OCI-LY7 (cell line): ENCODE measurements at regions not wholly inside any gene's neighbourhood (a gene's known extent, or its start where the extent isn't known, plus 50 kb on each side); places are given as distances from the start of the nearest gene placed in this dataset.

Experiments used
- BruUV-seq: library from RNA; stranded (reverse); fragments of 400-500 nt; replicated peaks from 2 replicates; lab custom pipeline; 2021; lab: Mats Ljungman, UMichigan
- CTCF ChIA-PET: fragments of 300-600 bp; sonication (Branson Sonifier 250); formaldehyde crosslinking; loops from one replicate; lab custom pipeline; 2022; ENCODE audit warnings: antibody characterized with exemption; ENCODE audit not compliant: unreplicated experiment; lab: Charles Lee
- POLR2A ChIA-PET: fragments of 300-600 bp; sonication (Branson Sonifier 250); formaldehyde crosslinking; loops from one replicate; lab custom pipeline; 2022; ENCODE audit warnings: antibody characterized with exemption; lab: Charles Lee
- DNase-seq: peaks from one replicate; pipeline ENCODE4 v3.0.0-alpha.2; 2015; ENCODE audit warnings: low spot score
- H2AFZ ChIP-seq: fragments of 200-600 bp; sonication (generic), shearing (Covaris generic); 2 replicates; pipeline ENCODE4 v1.6.1; 2014; ENCODE audit warnings: mild to moderate bottlenecking, antibody characterized with exemption, low read length, moderate library complexity
- H3K27ac ChIP-seq: fragments of 200-600 bp; sonication (generic); 2 replicates; pipeline ENCODE4 v1.5.1; 2014; ENCODE audit warnings: mixed run types, low read depth, mild to moderate bottlenecking, moderate library complexity, low read length, inconsistent platforms; ENCODE audit not compliant: poor library complexity, severe bottlenecking
- H3K36me3 ChIP-seq: fragments of 200-600 bp; sonication (generic); 2 replicates; pipeline ENCODE4 v1.6.1; 2014; ENCODE audit warnings: mild to moderate bottlenecking, antibody characterized with exemption, low read length, moderate library complexity, mixed read lengths; ENCODE audit not compliant: insufficient read depth
- H3K4me1 ChIP-seq: fragments of 200-600 bp; sonication (generic); 2 replicates; pipeline ENCODE4 v1.5.1; 2014; ENCODE audit warnings: mild to moderate bottlenecking, low read length; ENCODE audit not compliant: insufficient read depth, poor library complexity, severe bottlenecking
- H3K4me2 ChIP-seq: fragments of 200-600 bp; sonication (generic); 2 replicates; pipeline ENCODE4 v1.6.1; 2014; ENCODE audit warnings: mild to moderate bottlenecking, low read length
- H3K4me3 ChIP-seq: fragments of 200-600 bp; sonication (generic); 2 replicates; pipeline ENCODE4 v1.5.1; 2014; ENCODE audit warnings: mild to moderate bottlenecking, low read depth, low read length; ENCODE audit not compliant: poor library complexity, severe bottlenecking
- H3K79me2 ChIP-seq: fragments of 200-600 bp; sonication (generic); 2 replicates; pipeline ENCODE4 v1.6.1; 2016; ENCODE audit warnings: low read depth, mild to moderate bottlenecking, low read length, moderate library complexity, mixed read lengths; ENCODE audit not compliant: insufficient read depth
- H3K9me2 ChIP-seq: fragments of 200-600 bp; sonication (generic); 2 replicates; pipeline ENCODE4 v1.6.1; 2016; ENCODE audit warnings: mild to moderate bottlenecking, low read length, mixed read lengths; ENCODE audit not compliant: insufficient read depth
- H3K9me3 ChIP-seq: fragments of 200-600 bp; sonication (generic); 2 replicates; pipeline ENCODE4 v1.6.1; 2014; ENCODE audit warnings: mild to moderate bottlenecking, mixed run types, low read length, mixed read lengths
- H4K20me1 ChIP-seq: fragments of 200-600 bp; sonication (generic); 2 replicates; pipeline ENCODE4 v1.6.1; 2014; ENCODE audit warnings: mild to moderate bottlenecking, antibody characterized with exemption, low read length, moderate library complexity, mixed read lengths; ENCODE audit not compliant: insufficient read depth
- CTCF ChIP-seq: fragments of 200-600 bp; sonication (generic); conservative IDR thresholded peaks from 2 replicates; pipeline ENCODE4 v1.5.1; 2014; ENCODE audit warnings: mild to moderate bottlenecking, antibody characterized with exemption, low read length, moderate library complexity, mixed read lengths
- EZH2phosphoT487 ChIP-seq: fragments of 200-600 bp; sonication (generic); IDR thresholded peaks from 2 replicates; pipeline ENCODE4 v1.6.1; 2018; ENCODE audit warnings: low read depth, borderline replicate concordance, mild to moderate bottlenecking, mixed run types, antibody characterized with exemption, low read length, moderate library complexity, mixed read lengths
- intact Hi-C: fragments of 100-400 bp; cut with micrococcal nuclease; formaldehyde crosslinking; loops from one replicate; pipeline ENCODE4 v1.10.0; 2022; ENCODE audit not compliant: unreplicated experiment

GRCh38 chr6:140586426-140587061 lies 1212.1 kb upstream of the CITED2 start:
- no peak for DNase-seq
- Histone ChIP-seq H3K4me2 (no peak overlapping the region), H3K9me3 (no peaks in the 10 kb centered on the region), H2AFZ (no peak overlapping the region), H3K79me2 (no peaks in the 10 kb centered on the region), H3K27ac (no peak overlapping the region), H4K20me1 (no peaks in the 10 kb centered on the region), H3K4me3 (no peak overlapping the region), H3K9me2 (no peaks in the 10 kb centered on the region), H3K36me3 (no peaks in the 10 kb centered on the region), H3K4me1 (no peaks in the 10 kb centered on the region)
- intact Hi-C loops = no loop called here
- no TSS peak for BruUV-seq
- ChIA-PET POLR2A (interaction anchor here (0.6 to 0.7 kb wide), 2 partner anchors 11 to 114 kb away, joined by 3 read pairs; no protein-coding TSS in a partner anchor), CTCF (no interaction called here)
- TF ChIP-seq EZH2phosphoT487 (no peak), CTCF (no peak)

GRCh38 chr6:140581601-140582000 lies 1207.2 kb upstream of the CITED2 start:
- H3K9me2 ChIP-seq = no peaks in the 10 kb centered on the region
- DNase-seq = no peak
- no peaks in the 10 kb centered on the region for H3K36me3 ChIP-seq
- no peak overlapping the region for H3K4me2 ChIP-seq
- no peak overlapping the region for H2AFZ ChIP-seq
- POLR2A ChIA-PET = no interaction called here
- CTCF ChIA-PET = no interaction called here
- TF ChIP-seq EZH2phosphoT487 (no peak), CTCF (no peak)
- H3K4me1 ChIP-seq = no peaks in the 10 kb centered on the region
- intact Hi-C loops = no loop called here
- H3K27ac ChIP-seq = no peak overlapping the region
- no peaks in the 10 kb centered on the region for H4K20me1 ChIP-seq
- no peaks in the 10 kb centered on the region for H3K79me2 ChIP-seq
- no peak overlapping the region for H3K4me3 ChIP-seq
- H3K9me3 ChIP-seq = no peaks in the 10 kb centered on the region
- no TSS peak for BruUV-seq

- Histone ChIP-seq H3K4me1 (no peaks in the 10 kb centered on the region), H3K36me3 (no peaks in the 10 kb centered on the region), H4K20me1 (no peaks in the 10 kb centered on the region), H3K79me2 (no peaks in the 10 kb centered on the region), H3K4me2 (no peak overlapping the region), H2AFZ (no peak overlapping the region), H3K9me3 (no peaks in the 10 kb centered on the region), H3K9me2 (no peaks in the 10 kb centered on the region), H3K4me3 (no peak overlapping the region), H3K27ac (no peak overlapping the region)
- intact Hi-C loops = no loop called here
- DNase-seq = no peak
- BruUV-seq = no TSS peak
- TF ChIP-seq CTCF (no peak), EZH2phosphoT487 (no peak)
- ChIA-PET CTCF (no interaction called here), POLR2A (no interaction called here)
Observed at GRCh38 chr6:140579918-140580317, 1205.5 kb upstream of the CITED2 start.
